HG03135 (cell line): ENCODE measurements at regions not wholly inside any gene's neighbourhood (a gene's known extent, or its start where the extent isn't known, plus 50 kb on each side); places are given as distances from the start of the nearest gene placed in this dataset.

Experiments used
- ATAC-seq: cut with Tn5 transposase; IDR thresholded peaks from one replicate; pipeline ENCODE4 v1.9.1; 2021; ENCODE audit warnings: mild to moderate bottlenecking, moderate library complexity; ENCODE audit not compliant: unreplicated experiment

DNA sequence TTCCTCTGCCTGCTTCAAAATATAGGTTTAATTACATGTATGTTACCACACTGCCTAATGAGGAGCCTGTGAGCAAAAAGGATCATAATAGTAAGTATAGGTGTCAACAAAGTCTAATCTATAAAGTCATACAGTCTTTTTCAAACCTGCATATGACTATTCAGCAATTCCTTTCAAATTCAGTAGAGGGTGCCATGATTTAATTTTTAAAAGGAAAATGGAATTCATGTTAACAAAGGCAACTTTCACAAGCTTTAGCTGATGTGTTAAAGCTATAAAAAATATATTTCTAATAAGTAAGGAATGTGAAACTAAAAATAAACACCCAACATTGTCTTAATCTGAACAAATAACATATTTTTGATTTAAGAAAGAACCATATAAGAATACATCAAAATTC is 52.1 kb downstream of the MPP7 start:
- ATAC-seq: no peak

- ATAC-seq: no peak
Observed at GRCh38 chr10:28250358-28250757, 52.5 kb downstream of the MPP7 start.

- ATAC-seq: no peak
Observed at GRCh38 chr10:28249512-28249911, 53.4 kb downstream of the MPP7 start.

DNA sequence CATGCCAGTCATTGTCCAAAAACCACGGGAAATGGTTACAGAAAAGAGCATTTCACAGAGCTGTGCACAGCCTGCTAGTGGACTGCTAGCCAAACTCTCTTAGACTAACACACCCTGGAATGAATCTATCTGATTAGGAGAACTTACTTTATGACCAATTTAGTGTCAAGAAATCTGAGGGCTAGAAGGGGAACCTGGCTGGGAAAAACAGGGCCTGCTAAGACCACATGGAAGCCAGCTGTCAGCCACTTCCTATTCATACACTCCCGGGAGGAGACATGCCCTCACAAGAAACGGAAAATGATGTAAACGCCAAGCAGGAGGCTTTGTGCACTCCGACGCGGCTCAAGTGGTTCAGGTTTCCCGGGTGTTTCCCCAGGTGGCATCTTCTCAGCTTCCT is 54.8 kb downstream of the MPP7 start:
- ATAC-seq: no peak

- ATAC-seq: no peak
Observed at GRCh38 chr10:28246023-28246422, 56.8 kb downstream of the MPP7 start.

DNA sequence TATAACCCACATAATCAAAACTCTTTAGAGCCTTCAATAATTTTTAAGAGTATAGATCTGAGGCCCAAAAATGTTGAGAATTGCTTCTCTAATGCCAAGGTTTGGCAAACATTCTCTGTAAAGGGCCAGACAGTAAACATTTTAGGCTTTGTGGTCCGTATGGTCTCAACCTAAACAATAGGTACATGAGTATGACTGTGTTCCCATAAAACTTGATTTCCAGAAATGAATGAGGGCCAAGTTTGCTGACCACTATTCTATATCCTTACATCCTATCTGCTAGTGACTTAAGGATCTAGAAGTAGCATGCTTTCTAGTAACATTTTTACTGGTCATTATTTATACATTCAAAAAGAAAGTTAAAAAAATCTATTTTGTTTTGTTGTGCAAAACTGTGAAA is 58.9 kb downstream of the MPP7 start:
- ATAC-seq: no peak

DNA sequence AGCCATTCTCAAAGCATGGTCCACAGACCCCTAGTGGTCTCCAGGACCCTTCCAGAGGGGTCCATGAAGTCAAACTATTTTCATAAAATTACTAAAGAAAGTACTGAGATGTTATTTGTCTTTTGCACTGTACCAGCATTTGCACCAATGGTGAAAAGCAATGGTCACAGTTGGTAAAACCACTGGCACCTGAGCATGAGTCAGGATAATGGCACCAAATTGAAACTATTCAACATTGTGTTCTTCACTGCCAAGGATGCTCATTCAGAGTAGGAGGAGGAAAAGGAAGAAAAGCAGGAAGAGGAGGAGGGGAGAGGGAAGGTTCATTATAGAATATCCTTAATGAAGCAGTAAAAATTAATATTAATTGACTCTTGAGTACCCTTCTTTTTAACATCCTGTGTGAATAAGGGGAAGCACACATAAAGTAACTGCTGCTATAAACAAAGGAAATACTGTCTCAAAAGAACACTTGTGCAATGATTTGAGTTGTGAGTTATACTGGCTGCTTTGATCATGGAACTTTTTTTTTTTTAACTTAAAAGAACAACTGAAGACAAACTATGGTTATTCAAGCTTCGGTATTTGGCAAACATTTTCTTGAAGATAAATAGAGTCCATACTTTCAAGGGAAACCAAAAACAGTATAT is 60.2 kb downstream of the MPP7 start:
- ATAC-seq: no peak

DNA sequence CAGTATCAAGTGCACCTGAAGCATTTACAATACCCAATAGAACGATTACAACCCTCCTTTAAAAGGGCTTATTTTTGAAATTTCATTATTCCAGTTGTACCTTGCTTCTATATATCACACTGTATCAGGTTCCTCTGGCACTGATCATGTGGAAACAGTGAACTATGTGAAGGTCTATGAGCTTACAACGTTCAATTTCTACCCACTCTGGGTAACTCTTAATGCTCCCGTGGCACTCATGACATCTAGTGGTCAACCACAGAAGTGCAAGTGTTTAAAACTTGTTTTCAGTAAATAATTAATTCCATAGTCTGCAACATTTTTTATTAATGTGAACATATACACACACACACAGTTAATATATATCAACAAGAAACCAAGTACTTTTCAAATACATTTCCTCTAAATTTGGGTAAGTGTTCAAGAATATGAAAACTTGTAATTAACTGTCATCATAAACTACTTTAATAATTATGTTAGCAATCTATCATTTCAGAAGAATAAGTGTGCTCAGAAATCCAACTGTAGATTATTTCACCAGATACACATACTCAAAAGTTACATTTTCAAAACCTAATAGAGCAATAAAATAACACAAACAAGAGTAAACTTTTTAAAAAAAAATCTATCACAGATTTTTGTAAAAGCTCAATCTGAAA is 61.0 kb downstream of the MPP7 start:
- ATAC-seq: peak; percentile 55

GRCh38 chr10:28240400-28240799 is 62.5 kb downstream of the MPP7 start:
- no peak for ATAC-seq

DNA sequence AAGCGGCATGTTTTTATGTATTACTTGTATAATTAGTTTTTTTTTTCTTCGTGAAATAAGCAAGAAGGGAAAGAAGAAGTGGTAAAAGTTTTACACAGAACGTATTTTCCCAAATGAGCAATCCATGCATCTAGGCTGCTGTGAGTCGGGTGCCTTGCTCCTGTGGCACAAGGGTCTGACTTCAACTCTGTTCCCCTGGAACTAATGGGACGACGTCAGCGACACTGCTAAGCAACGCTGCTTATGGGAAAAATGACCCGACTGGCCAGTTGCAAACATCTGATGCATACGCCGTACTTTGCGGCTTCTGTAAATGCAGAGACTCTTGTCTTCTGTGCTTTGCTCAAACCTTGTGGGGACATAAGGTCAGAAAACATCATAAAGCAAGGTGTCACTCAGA is 66.3 kb downstream of the MPP7 start:
- ATAC-seq: no peak

GRCh38 chr10:28220811-28221210 is 82.1 kb downstream of the MPP7 start:
- no peak for ATAC-seq

- ATAC-seq: no peak
Observed at GRCh38 chr10:28219251-28219650, 83.6 kb downstream of the MPP7 start.

DNA sequence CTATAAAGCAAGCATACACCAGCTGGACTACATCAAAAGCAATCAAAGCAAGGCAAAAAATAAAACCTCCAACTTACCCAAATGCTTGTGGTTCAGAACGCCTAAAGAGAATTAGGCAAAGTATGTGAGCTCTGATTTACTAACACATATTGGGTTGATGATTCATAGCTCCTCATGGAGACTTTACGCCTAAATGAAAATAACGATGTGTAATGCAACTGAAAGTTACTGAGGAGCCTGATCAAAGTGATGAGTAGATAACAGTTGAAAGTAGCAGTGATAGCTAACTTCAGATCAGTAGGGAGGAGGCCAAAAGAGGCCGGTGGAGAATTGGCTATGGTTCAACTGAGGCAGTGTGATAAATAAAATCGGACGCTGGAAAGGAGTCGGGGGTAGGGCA is 85.0 kb downstream of the MPP7 start:
- ATAC-seq: no peak

GRCh38 chr10:28215930-28216329 is 86.9 kb downstream of the MPP7 start:
- no peak for ATAC-seq

DNA sequence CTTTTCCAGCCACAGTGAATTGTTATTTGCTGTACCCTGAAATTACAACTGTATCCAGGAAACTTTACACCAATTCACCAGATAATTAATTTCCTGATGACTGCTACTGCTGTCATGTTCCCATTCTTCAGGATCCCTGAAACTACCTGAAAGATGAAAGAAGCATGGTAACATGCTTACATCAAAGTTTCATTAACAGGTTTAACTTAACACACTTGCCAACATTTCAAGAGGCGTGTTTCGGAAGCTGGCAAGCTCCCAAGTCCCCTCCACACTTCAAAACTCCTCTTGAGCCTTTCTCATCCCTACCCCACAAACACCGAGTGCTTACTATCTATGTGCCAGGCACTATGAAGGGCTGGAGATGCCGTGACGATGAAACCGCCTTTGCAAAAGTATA is 88.6 kb downstream of the MPP7 start:
- no peak for ATAC-seq

- no peak for ATAC-seq
Observed at GRCh38 chr10:28211759-28212158, 91.1 kb downstream of the MPP7 start.

GRCh38 chr10:28207799-28208198 is 95.1 kb downstream of the MPP7 start:
- ATAC-seq: no peak

- no peak for ATAC-seq
Observed at GRCh38 chr10:28202941-28203352, 99.9 kb downstream of the MPP7 start.

- no peak for ATAC-seq
Observed at GRCh38 chr10:28201410-28202400, 101.2 kb downstream of the MPP7 start.

DNA sequence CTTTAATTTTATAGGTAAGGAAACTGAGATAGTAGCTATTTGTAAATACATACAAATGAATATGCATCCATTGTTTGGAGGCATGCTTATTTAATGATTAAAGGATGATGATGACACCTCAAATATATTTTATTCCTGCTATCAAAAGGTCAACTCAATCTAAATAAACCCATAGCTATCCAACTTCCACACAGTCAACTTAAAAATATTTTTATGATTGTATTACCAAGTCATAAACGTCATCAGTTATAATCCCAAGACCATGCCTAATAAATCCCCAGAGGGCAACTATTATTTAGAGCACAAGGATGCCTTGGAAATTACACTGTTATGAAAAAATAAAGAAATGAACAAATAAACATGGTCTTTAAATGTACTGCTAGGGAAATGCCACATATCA is 102.1 kb downstream of the MPP7 start:
- ATAC-seq: no peak

DNA sequence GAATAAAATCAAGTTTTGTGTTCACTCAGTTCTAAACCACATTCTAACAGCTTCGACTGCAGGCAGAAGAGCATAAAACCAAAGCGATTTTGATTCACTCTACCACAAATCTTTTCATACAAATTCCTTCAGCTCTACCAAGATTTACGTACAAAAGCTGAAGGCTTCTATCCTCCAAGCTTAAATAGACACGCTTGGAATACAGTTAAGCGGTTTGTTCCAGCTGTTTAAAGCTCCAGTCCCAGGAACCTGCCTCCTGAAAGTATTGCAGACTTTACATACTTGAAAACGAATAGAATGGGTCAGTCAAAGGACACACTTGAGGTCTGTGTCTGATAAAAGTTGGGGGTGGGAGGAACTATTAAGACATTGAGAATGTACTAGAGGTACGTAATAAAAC is 102.9 kb downstream of the MPP7 start:
- no peak for ATAC-seq

DNA sequence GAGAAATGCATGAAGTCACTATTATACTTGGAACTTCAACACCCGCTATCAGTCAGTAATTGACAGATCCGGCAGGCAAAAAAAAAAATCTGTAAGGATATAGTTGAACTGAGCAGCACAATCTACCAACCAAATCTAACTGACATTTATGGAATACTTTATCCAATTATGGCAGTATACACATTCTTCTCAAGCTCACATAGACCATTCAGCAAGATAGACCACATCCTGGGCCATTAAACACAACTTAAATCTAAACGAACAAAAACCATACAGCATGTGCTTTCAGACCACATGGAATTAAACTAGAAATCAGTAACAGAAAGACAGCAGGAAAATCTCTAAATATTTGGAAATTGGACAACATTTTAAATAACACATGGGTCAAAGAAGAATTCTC is 112.7 kb downstream of the MPP7 start:
- ATAC-seq: no peak
